Activated B cell treated with CpG ODN at 0.5 μM for 24 hours (primary cell): ENCODE measurements at regions not wholly inside any gene's neighbourhood (a gene's known extent, or its start where the extent isn't known, plus 50 kb on each side); places are given as distances from the start of the nearest gene placed in this dataset.

Source experiments
- ATAC-seq: fragments of 200-7000 bp; cut with Tn5 transposase; one replicate; pipeline ENCODE4 v1.10.0; 2021; ENCODE audit warnings: low read depth, mild to moderate bottlenecking, moderate library complexity
- CTCF ChIA-PET: fragments of 350-600 bp; sonication (Branson Sonifier 250); formaldehyde crosslinking; loops from one replicate; lab custom pipeline; 2021; ENCODE audit warnings: antibody characterized with exemption; lab: Charles Lee
- POLR2A ChIA-PET: fragments of 350-600 bp; sonication (Branson Sonifier 250); formaldehyde crosslinking; loops from one replicate; lab custom pipeline; 2021; ENCODE audit warnings: antibody characterized with exemption; lab: Charles Lee
- DNase-seq: peaks from one replicate; pipeline ENCODE4 v3.0.0; 2022
- H3K27ac Mint-ChIP-seq: one replicate; pipeline ENCODE4 v1.8.0; 2020; ENCODE audit warnings: mixed read lengths
- H3K27me3 Mint-ChIP-seq: one replicate; pipeline ENCODE4 v1.8.0; 2021; ENCODE audit warnings: mixed read lengths
- H3K36me3 Mint-ChIP-seq: one replicate; pipeline ENCODE4 v1.8.0; 2021; ENCODE audit warnings: low read depth, mixed read lengths
- H3K4me1 Mint-ChIP-seq: one replicate; pipeline ENCODE4 v1.8.0; 2021; ENCODE audit warnings: mixed read lengths
- H3K4me3 Mint-ChIP-seq: one replicate; pipeline ENCODE4 v1.8.0; 2020; ENCODE audit warnings: mild to moderate bottlenecking, mixed read lengths
- H3K9me3 Mint-ChIP-seq: one replicate; pipeline ENCODE4 v1.8.0; 2020; ENCODE audit warnings: mixed read lengths
- CTCF ChIP-seq: fragments of 200-600 bp; IDR thresholded peaks from one replicate; pipeline ENCODE4 v1.8.0; 2022; ENCODE audit warnings: antibody characterized with exemption, mild to moderate bottlenecking
- intact Hi-C: fragments of 100-400 bp; cut with micrococcal nuclease; formaldehyde crosslinking; loops from one replicate; pipeline ENCODE4 v1.15.1; 2024

GRCh38 chrX:99750721-99751120 lies 659.4 kb downstream of the PCDH19 start:
- intact Hi-C loops, result no loop called here
- ATAC-seq, result no peak
- ChIA-PET CTCF (no interaction called here), POLR2A (no interaction called here)
- no peaks in the 10 kb centered on the region for H3K27me3 Mint-ChIP-seq
- H3K27ac Mint-ChIP-seq, result no peak overlapping the region
- DNase-seq, result no peak
- H3K36me3 Mint-ChIP-seq, result no peaks in the 10 kb centered on the region
- H3K4me1 Mint-ChIP-seq, result no peaks in the 10 kb centered on the region
- no peak for TF ChIP-seq CTCF
- H3K4me3 Mint-ChIP-seq, result no peak overlapping the region
- H3K9me3 Mint-ChIP-seq, result no peaks in the 10 kb centered on the region

- no peaks in the 10 kb centered on the region for H3K4me1 Mint-ChIP-seq
- no peak for DNase-seq
- intact Hi-C loops, result no loop called here
- POLR2A ChIA-PET, result no interaction called here
- no peak overlapping the region for H3K27ac Mint-ChIP-seq
- CTCF ChIA-PET, result no interaction called here
- no peaks in the 10 kb centered on the region for H3K36me3 Mint-ChIP-seq
- H3K4me3 Mint-ChIP-seq, result no peak overlapping the region
- no peaks in the 10 kb centered on the region for H3K9me3 Mint-ChIP-seq
- no peaks in the 10 kb centered on the region for H3K27me3 Mint-ChIP-seq
- TF ChIP-seq CTCF, result no peak
- no peak for ATAC-seq
These were observed 688.0 kb downstream of the PCDH19 start for GRCh38 chrX:99722094-99722493.

- Mint-ChIP-seq H3K4me1 (no peaks in the 10 kb centered on the region), H3K9me3 (no peaks in the 10 kb centered on the region), H3K4me3 (no peak overlapping the region), H3K27ac (no peak overlapping the region), H3K36me3 (no peaks in the 10 kb centered on the region), H3K27me3 (no peaks in the 10 kb centered on the region)
- no peak for DNase-seq
- TF ChIP-seq CTCF, result no peak
- no peak for ATAC-seq
- intact Hi-C loops, result no loop called here
- CTCF ChIA-PET, result no interaction called here
- POLR2A ChIA-PET, result no interaction called here
These were observed 690.9 kb downstream of the PCDH19 start for GRCh38 chrX:99719140-99719539.

DNA sequence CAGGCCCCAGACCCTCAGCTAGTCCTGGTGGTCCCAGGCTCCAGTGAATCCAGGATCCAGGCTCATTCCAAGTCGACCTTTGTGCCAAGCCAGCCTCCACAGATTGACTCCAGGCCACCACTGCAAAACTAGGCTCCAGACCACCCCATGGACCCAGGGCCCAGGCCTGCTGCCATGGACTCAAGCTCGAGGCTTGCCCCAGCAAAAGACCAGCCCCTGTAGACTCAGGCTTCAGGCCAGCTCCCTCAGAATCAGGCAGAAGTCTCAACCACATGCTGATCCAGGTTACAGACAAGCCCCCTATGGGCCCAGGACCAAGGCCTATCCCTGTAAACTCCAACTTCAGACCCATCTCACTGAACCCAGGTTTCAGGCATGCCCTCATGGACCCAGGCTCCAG lies 692.4 kb downstream of the PCDH19 start:
- Mint-ChIP-seq H3K4me3 (no peak overlapping the region), H3K36me3 (no peaks in the 10 kb centered on the region), H3K27ac (no peak overlapping the region), H3K27me3 (no peaks in the 10 kb centered on the region), H3K9me3 (no peaks in the 10 kb centered on the region), H3K4me1 (no peaks in the 10 kb centered on the region)
- CTCF ChIA-PET, result no interaction called here
- POLR2A ChIA-PET, result no interaction called here
- TF ChIP-seq CTCF, result no peak
- intact Hi-C loops, result no loop called here
- DNase-seq, result no peak
- ATAC-seq, result no peak

DNA sequence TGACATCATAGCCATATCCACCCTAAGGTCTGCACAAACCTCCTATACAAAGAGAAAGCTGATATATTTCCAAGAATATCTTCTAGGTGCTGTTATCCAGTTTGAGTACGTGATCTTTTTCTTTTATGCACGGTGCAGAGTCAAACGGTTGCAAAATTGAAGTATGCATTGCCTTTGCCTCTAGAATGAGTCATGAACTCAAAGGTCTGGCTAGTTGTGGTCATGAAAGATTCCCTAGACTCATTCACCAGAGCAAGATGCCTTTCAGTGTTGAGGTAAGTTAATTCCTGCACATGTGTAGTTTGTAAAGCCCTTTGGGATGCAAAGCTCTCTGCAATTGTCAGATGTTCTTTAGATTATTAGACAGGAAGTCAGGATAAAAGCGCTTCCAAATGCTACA lies 704.4 kb downstream of the PCDH19 start:
- H3K9me3 Mint-ChIP-seq, result no peaks in the 10 kb centered on the region
- no peaks in the 10 kb centered on the region for H3K36me3 Mint-ChIP-seq
- ATAC-seq (no peak), DNase-seq (no peak)
- H3K27ac Mint-ChIP-seq, result no peak overlapping the region
- no peaks in the 10 kb centered on the region for H3K4me1 Mint-ChIP-seq
- intact Hi-C loops, result no loop called here
- CTCF ChIA-PET, result no interaction called here
- TF ChIP-seq CTCF, result no peak
- no peaks in the 10 kb centered on the region for H3K27me3 Mint-ChIP-seq
- no peak overlapping the region for H3K4me3 Mint-ChIP-seq
- POLR2A ChIA-PET, result no interaction called here
